PC-3 (cell line): ENCODE measurements at regions not wholly inside any gene's neighbourhood (a gene's known extent, or its start where the extent isn't known, plus 50 kb on each side); places are given as distances from the start of the nearest gene placed in this dataset.

Experiments
- EZH2 ChIP-seq: fragments of 300-600 bp; sonication (generic); IDR thresholded peaks from one replicate; pipeline ENCODE4 v1.6.1; 2017; ENCODE audit warnings: antibody characterized with exemption, mild to moderate bottlenecking, low read length; ENCODE audit not compliant: unreplicated experiment
- TF ChIP-seq, protein P1 (sequence below): fragments of 300-600 bp; sonication (generic); conservative IDR thresholded peaks from 2 replicates; pipeline ENCODE4 v1.5.1; 2017; ENCODE audit warnings: antibody characterized with exemption, low read depth, mild to moderate bottlenecking, low read length

DNA sequence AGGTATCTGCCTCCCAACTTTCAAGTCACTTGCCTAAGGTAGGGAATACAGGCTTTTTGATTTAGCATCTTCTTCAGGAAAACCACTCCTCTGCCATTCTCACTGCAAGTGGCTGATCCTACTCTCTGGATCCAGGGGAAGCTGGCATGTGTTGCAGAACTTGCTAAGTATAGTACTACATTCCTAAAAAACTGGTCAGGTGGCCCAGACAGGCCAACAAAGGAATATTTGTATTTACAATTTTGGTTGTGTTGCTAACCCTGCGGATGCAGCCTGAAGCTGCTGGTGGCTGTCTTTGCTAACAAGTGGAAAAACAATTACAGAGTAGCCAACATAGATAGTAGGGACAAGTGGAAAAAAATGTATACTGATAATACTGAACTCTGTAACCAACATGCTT lies 222.5 kb upstream of the STARD13 start:
- TF ChIP-seq, protein P1, sequence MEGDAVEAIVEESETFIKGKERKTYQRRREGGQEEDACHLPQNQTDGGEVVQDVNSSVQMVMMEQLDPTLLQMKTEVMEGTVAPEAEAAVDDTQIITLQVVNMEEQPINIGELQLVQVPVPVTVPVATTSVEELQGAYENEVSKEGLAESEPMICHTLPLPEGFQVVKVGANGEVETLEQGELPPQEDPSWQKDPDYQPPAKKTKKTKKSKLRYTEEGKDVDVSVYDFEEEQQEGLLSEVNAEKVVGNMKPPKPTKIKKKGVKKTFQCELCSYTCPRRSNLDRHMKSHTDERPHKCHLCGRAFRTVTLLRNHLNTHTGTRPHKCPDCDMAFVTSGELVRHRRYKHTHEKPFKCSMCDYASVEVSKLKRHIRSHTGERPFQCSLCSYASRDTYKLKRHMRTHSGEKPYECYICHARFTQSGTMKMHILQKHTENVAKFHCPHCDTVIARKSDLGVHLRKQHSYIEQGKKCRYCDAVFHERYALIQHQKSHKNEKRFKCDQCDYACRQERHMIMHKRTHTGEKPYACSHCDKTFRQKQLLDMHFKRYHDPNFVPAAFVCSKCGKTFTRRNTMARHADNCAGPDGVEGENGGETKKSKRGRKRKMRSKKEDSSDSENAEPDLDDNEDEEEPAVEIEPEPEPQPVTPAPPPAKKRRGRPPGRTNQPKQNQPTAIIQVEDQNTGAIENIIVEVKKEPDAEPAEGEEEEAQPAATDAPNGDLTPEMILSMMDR, result no peak
- TF ChIP-seq EZH2, result no peak
